Endothelial cell of umbilical vein (primary cell): ENCODE measurements at regions not wholly inside any gene's neighbourhood (a gene's known extent, or its start where the extent isn't known, plus 50 kb on each side); places are given as distances from the start of the nearest gene placed in this dataset.

Experiments used
- BruUV-seq: library from RNA; stranded (reverse); fragments of 400-500 nt; replicated peaks from 2 replicates; lab custom pipeline; 2021; lab: Mats Ljungman, UMichigan
- CTCF ChIA-PET: fragments of 300-600, 350-600 bp; sonication (Branson Sonifier 250); formaldehyde crosslinking; loops from one replicate; lab custom pipeline; 2021; ENCODE audit warnings: antibody characterized with exemption, inconsistent platforms; lab: Charles Lee
- POLR2A ChIA-PET: fragments of 300-600, 350-600 bp; sonication (Branson Sonifier 250); formaldehyde crosslinking; loops from one replicate; lab custom pipeline; 2021; ENCODE audit warnings: antibody characterized with exemption, inconsistent platforms; lab: Charles Lee
- DNase-seq: peaks from one replicate; pipeline ENCODE4 v3.0.0-alpha.2; 2011; ENCODE audit warnings: low read depth, low spot score
- FAIRE-seq: peaks from 2 replicates; lab custom pipeline; 2011; peaks lifted over from hg19 to GRCh38; lab: Jason Lieb, UNC
- H2AFZ ChIP-seq: 2 replicates; pipeline ENCODE4 v1.6.0; 2012; ENCODE audit warnings: low read depth, low read length, control low read depth, inconsistent platforms
- H3K27ac ChIP-seq: 2 replicates; pipeline ENCODE4 v1.5.1; 2011; ENCODE audit warnings: low read depth, mild to moderate bottlenecking, control low read depth, low read length, moderate library complexity; ENCODE audit not compliant: insufficient read depth
- H3K27me3 ChIP-seq, 2 experiments: 2 replicates each; pipeline versions ENCODE4 v1.6.0 to v1.6.1; 2011; ENCODE audit warnings: low read length in 2 of 2, mixed read lengths in 1 of 2; ENCODE audit not compliant: control insufficient read depth in 2 of 2, insufficient read depth in 2 of 2
- H3K36me3 ChIP-seq, 2 experiments: 2 replicates in 1 of 2; 3 replicates in 1 of 2; pipeline ENCODE4 v1.5.1; 2011; ENCODE audit warnings: low read length in 2 of 2, mild to moderate bottlenecking in 1 of 2, moderate library complexity in 1 of 2; ENCODE audit not compliant: control insufficient read depth in 2 of 2, insufficient read depth in 2 of 2; ENCODE audit errors: extremely low read depth in 1 of 2
- H3K4me1 ChIP-seq: 3 replicates; pipeline ENCODE4 v1.5.1; 2011; ENCODE audit warnings: mild to moderate bottlenecking, low read length; ENCODE audit not compliant: control insufficient read depth, insufficient read depth; ENCODE audit errors: extremely low read depth
- H3K4me2 ChIP-seq: 2 replicates; pipeline ENCODE4 v1.6.1; 2011; ENCODE audit warnings: low read length, control low read depth, mixed read lengths; ENCODE audit not compliant: insufficient read depth
- H3K4me3 ChIP-seq, 3 experiments: fragments of 200-600 bp in 1 of 3; sonication (generic), shearing (Covaris generic) in 1 of 3; replicated peaks in 1 of 3; 2 replicates each; pipeline ENCODE4 v1.5.1; 2011 to 2016; ENCODE audit warnings: control low read depth in 3 of 3, low read length in 3 of 3, mild to moderate bottlenecking in 2 of 3, inconsistent platforms in 1 of 3, low read depth in 1 of 3, moderate library complexity in 1 of 3; ENCODE audit not compliant: insufficient read depth in 1 of 3
- H3K79me2 ChIP-seq: 2 replicates; pipeline ENCODE4 v1.6.0; 2012; ENCODE audit warnings: low read length, inconsistent platforms; ENCODE audit not compliant: control insufficient read depth, insufficient read depth
- H3K9ac ChIP-seq: replicated peaks from 2 replicates; pipeline ENCODE3; 2011; ENCODE audit warnings: low read length, control low read depth; ENCODE audit not compliant: insufficient read depth; ENCODE audit errors: extremely low read depth
- H3K9me1 ChIP-seq: replicated peaks from 3 replicates; pipeline ENCODE4 v1.6.0; 2011; ENCODE audit warnings: mild to moderate bottlenecking, low read length; ENCODE audit not compliant: control insufficient read depth, insufficient read depth; ENCODE audit errors: extremely low read depth
- H3K9me3 ChIP-seq: replicated peaks from 2 replicates; pipeline ENCODE4 v1.5.1; 2012; ENCODE audit warnings: low read length, inconsistent platforms; ENCODE audit not compliant: control insufficient read depth, insufficient read depth
- H4K20me1 ChIP-seq: replicated peaks from 2 replicates; pipeline ENCODE3; 2011; ENCODE audit warnings: mild to moderate bottlenecking, low read length; ENCODE audit not compliant: control insufficient read depth, insufficient read depth; ENCODE audit errors: extremely low read depth
- EZH2 ChIP-seq: IDR thresholded peaks from 2 replicates; pipeline ENCODE4 v1.6.1; 2012; ENCODE audit warnings: borderline replicate concordance, low read depth, mild to moderate bottlenecking, moderate library complexity, low read length, inconsistent platforms; ENCODE audit not compliant: severe bottlenecking
- FOS ChIP-seq: IDR thresholded peaks from 2 replicates; pipeline ENCODE4 v1.6.1; 2011; ENCODE audit warnings: mild to moderate bottlenecking, low read length, moderate library complexity, borderline replicate concordance; ENCODE audit not compliant: insufficient read depth
- GATA2 ChIP-seq: IDR thresholded peaks from 2 replicates; pipeline ENCODE4 v1.7.0; 2011; ENCODE audit warnings: low read depth, mild to moderate bottlenecking, moderate library complexity, mixed read lengths, low read length; ENCODE audit not compliant: insufficient read length, insufficient read depth
- JUN ChIP-seq: IDR thresholded peaks from 2 replicates; pipeline ENCODE4 v1.6.1; 2011; ENCODE audit warnings: borderline replicate concordance, low read depth; ENCODE audit not compliant: insufficient read length, insufficient read depth
- POLR2AphosphoS5 ChIP-seq: IDR thresholded peaks from 2 replicates; pipeline ENCODE4 v1.6.1; 2012; ENCODE audit warnings: low read depth, mild to moderate bottlenecking, control low read depth, low read length, moderate library complexity; ENCODE audit not compliant: insufficient read depth
- dilution Hi-C: fragments of 300-500 bp; cut with MboI; formaldehyde crosslinking; loops from one replicate; pipeline ENCODE4 v1.15.0; 2019; ENCODE audit warnings: low sequenced_read_pairs; ENCODE audit not compliant: extremely low pct_ligation_motif_present
- intact Hi-C: fragments of 100-400 bp; cut with micrococcal nuclease; formaldehyde crosslinking; loops from one replicate; pipeline ENCODE4 v1.10.0; 2022
- TF ChIP-seq, protein P1 (sequence below): IDR thresholded peaks from 2 replicates; pipeline ENCODE4 v1.6.1; 2011; ENCODE audit not compliant: insufficient read depth, insufficient read length

DNA sequence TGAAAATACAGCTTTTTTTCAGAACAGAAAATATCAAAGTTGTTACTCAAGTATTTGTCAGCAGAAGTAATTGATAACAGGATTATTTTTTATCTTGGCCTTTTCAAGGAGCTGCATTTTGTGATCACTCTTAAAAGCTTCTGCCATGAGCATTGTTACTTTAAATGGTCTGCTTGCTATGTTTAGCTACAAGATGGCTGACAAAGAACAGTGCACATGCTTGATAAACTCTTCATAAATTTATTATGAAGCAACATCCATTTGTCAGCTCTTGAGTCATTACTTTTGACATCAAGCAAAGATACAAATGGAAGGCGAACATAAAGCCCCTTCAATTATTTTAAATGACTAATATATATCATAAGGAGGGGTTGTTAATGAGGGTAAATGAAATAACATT, 205.4 kb upstream of the RPS6KA3 start:
- BruUV-seq = no TSS peak
- Histone ChIP-seq H2AFZ (no peak overlapping the region), H3K9ac (no peak overlapping the region), H3K27me3 (no peaks in the 10 kb centered on the region), H3K9me3 (no peaks in the 10 kb centered on the region), H4K20me1 (no peaks in the 10 kb centered on the region), H3K4me3 (no peak overlapping the region), H3K27ac (no peak overlapping the region), H3K4me2 (no peak overlapping the region), H3K4me1 (no peaks in the 10 kb centered on the region), H3K9me1 (no peaks in the 10 kb centered on the region), H3K79me2 (no peaks in the 10 kb centered on the region), H3K36me3 (no peaks in the 10 kb centered on the region)
- POLR2A ChIA-PET = no interaction called here
- TF ChIP-seq GATA2 = no peak
- TF ChIP-seq POLR2AphosphoS5 = no peak
- no peak for TF ChIP-seq EZH2
- no peak for TF ChIP-seq FOS
- intact Hi-C loops = no loop called here
- FAIRE-seq (no peak), DNase-seq (no peak)
- CTCF ChIA-PET = interaction anchor here (1.2 kb wide), 1 partner anchor 9 kb away, joined by 5 read pairs; no protein-coding TSS in a partner anchor
- dilution Hi-C loops = no loop called here

DNA sequence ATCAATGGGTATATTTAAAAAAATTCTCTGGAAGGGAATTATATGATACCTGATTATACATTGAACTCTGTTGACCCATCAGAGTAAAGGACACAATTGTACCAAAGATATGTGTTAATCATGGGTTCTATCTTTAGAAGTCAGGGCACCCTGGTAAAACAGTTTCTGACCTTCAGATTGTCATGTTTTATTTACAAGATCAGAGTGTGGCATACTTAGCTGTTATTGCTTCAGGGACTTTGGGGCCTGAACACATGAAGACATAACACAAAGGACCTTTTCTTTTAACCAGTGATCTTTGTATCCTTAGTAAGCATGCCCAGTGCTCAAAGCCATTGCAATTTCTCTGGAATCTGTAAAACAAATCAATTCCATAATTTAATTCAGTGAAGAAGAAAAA, 204.8 kb upstream of the RPS6KA3 start:
- Histone ChIP-seq H3K9me1 (no peaks in the 10 kb centered on the region), H3K4me3 (no peak overlapping the region), H3K9me3 (no peaks in the 10 kb centered on the region), H3K4me2 (no peak overlapping the region), H3K27ac (no peak overlapping the region), H4K20me1 (no peaks in the 10 kb centered on the region), H3K4me1 (no peaks in the 10 kb centered on the region), H3K79me2 (no peaks in the 10 kb centered on the region), H2AFZ (no peak overlapping the region), H3K36me3 (no peaks in the 10 kb centered on the region), H3K9ac (no peak overlapping the region), H3K27me3 (no peaks in the 10 kb centered on the region)
- FAIRE-seq (no peak), DNase-seq (no peak)
- ChIA-PET CTCF (interaction anchor here (1.2 kb wide), 1 partner anchor 8 kb away, joined by 5 read pairs; no protein-coding TSS in a partner anchor), POLR2A (no interaction called here)
- intact Hi-C loops = no loop called here
- no TSS peak for BruUV-seq
- no peak for TF ChIP-seq JUN
- TF ChIP-seq, protein P1, sequence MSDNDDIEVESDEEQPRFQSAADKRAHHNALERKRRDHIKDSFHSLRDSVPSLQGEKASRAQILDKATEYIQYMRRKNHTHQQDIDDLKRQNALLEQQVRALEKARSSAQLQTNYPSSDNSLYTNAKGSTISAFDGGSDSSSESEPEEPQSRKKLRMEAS = no peak
- dilution Hi-C loops = no loop called here
